MV-4-11 (cell line): ENCODE measurements at regions not wholly inside any gene's neighbourhood (a gene's known extent, or its start where the extent isn't known, plus 50 kb on each side); places are given as distances from the start of the nearest gene placed in this dataset.

Source experiments
- DNase-seq: peaks from one replicate; lab custom pipeline; 2025; lab: John Stamatoyannopoulos, UW

GRCh38 chr10:53006663-53007526 is 234.3 kb upstream of the MBL2 start:
- no peak for DNase-seq

DNA sequence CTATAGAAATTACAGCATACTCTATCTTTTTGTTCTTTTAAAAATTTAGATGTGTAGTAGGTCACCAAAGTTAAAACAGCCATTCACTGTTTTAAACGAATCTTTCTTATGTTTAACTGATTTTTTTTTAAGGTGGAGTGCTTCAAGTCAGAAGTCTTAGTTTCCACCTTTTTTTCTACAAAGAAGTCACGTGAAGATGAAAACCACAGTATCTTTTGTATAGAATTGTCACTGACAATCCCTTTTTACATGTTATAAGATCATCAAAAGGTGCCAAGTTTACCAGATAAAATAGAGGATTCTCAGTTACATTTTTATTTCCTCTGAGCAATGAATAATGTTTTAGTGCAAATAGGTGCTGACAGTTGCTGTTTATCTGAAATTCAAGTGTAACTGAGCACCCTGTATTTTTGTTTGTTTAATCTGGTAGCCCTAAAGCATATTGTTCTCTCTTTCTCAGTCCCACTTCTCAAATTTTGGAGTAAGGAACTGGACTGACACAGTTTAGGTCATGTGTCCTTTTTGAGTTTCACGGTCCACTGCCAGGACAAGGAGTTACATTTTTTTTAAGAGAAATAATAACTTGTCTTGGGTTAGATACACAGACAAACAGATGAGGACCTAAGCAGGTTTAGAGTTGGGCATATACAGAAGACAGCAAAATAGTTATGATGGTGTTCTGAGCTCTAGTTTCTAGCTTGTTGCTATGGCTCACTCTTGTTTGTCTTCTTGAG is 233.2 kb upstream of the MBL2 start:
- DNase-seq = no peak

DNA sequence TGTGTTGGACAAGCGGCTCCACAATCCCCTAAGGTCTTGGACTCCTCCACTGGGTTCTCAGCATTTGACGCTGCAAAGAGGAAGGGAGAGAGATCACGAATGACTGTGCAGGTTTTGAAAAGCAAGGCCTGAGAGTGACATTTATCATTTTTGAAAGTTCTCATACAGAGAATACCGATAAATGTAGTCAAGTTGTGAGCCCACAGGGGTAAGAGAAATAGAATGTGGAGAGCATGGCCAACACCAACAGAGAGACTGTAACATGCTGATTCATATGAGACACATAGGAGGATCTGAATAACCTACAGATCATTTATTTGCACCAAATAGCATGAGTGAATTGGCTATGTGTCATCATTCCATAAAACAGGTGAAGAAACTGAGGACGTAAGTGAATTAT is 230.5 kb upstream of the MBL2 start:
- DNase-seq = no peak

- DNase-seq = no peak
Observed at GRCh38 chr10:52999681-53000080, 227.1 kb upstream of the MBL2 start.

DNA sequence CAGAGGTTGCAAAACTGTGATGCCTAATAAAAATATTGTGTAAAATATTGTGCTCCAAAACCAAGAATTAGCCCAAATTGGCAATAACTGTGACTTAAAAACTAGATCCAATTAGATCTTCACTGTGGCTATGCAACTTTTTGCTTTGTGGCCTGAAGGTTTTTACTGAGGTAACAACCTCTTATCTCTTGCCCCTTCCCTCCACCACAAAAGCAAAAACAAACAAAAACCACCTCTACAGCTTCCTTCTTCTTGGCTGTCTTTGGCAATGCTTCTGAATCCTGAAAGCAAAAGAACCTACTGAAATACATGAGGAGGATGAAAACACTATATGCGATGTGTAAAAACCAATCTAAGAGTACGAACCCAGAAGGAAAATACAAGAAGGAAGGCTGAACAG is 226.7 kb upstream of the MBL2 start:
- DNase-seq = no peak

- DNase-seq = no peak
Observed at GRCh38 chr10:52997007-52997406, 224.4 kb upstream of the MBL2 start.

DNA sequence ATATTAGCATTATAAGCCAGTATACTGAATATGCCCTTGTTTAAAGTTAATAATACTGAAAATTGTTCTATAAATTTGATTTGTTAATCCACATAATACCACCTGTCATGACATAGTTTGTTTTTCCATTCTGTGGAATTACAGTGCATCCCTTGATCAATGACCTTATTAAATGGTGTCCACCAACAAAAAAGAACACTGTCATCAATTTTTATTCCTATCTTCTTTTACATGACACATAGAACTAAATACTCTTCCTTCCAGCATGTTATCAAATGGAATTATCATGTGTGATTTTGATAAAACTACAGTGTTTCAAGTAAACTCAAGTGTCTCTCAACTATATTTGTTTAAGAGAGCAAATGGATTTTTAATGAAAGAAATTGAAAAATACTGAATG is 221.8 kb upstream of the MBL2 start:
- DNase-seq = no peak

DNA sequence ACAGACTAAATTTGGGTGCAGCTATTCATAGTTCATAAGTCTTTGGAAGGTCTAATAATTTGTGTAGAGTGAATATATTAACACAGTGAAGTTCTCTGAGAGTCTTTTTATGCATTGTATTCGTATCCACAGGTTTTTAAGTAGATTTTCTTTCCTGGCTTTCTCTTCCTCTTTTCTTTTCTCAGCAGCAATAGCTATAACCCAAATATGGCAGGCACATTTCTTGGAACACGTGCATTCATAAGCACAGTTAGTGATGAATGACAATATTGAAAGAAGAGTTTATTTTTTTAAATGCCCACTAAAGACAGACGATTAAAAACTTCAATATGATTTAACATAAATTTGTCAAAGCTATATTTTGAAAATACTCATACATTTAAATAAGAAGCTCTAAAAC is 220.5 kb upstream of the MBL2 start:
- peak; percentile 34 for DNase-seq

- DNase-seq = no peak
Observed at GRCh38 chr10:52992567-52992966, 220.0 kb upstream of the MBL2 start.

DNA sequence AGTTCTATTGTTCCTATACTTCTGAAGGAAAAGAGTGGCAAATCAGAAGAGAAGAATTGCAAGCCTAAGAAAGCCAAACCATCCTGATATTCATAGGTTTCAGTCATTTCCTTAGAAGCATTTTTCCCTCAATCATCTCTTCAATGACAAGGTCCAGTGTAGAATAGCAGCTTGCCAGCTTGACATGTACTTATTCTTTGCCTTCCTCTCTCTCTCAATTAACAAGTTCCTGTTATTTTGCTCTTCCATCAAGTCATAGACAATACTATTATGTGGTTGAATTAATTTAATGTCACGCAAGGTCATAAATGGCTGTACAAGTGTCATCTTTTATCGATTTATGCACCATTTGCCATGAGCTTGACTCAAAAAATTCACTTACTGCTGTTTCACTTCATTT is 216.3 kb upstream of the MBL2 start:
- no peak for DNase-seq

GRCh38 chr10:52986125-52986524 is 213.5 kb upstream of the MBL2 start:
- DNase-seq = no peak

GRCh38 chr10:52984169-52984568 is 211.6 kb upstream of the MBL2 start:
- DNase-seq = no peak

DNA sequence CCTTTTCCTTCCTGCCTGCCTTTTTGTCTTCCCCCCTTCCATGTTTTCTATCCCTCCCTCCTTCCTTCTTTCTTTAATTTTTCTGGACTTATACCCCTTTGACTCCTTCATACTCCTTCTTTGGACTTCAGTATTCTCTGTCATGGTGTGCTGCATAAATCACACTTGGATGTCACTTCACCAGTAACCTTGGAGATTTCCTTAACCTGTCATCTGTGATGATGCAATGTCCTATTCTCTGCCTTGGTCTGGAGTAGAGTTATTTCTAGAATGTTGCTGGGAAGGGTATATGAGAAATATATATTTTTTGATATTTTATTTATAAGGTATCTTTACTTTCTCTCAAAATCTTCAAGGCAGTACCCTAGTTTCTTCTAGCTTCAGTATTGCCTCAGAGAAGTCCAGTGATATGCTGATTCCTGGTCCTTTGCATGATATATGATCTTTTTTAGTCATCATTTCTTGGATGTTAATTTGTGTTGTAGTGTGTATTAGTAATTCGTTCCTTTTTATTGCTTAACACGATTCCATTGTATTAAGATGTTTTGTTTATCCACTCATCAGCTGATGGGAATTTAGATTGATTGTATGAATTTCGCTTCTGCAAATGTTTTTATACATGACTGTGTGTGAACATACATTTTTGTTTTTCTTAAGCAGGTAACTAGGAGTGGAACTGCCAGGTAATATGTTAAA is 206.9 kb upstream of the MBL2 start:
- no peak for DNase-seq

DNA sequence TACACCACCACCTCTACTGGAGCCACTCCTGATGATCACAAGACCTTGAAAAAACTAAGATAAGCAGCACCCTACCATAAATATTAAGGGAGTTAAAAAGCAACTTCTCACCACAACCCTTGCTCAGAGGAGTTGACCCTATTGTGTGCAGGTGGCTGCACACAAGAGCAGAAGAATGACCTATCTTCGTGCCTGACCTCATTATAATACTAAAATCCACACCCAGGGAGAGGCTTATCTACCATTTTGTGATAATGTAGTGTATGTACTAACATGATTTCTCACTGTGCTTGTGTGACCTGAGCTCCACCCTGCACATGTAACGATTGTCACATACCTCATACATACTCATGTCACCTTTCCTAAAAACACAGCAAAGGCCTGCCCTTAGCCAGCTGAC is 205.0 kb upstream of the MBL2 start:
- no peak for DNase-seq

GRCh38 chr10:52967806-52968795 is 195.5 kb upstream of the MBL2 start:
- no peak for DNase-seq

- no peak for DNase-seq
Observed at GRCh38 chr10:52966904-52967303, 194.3 kb upstream of the MBL2 start.

GRCh38 chr10:52965938-52966401 is 193.4 kb upstream of the MBL2 start:
- peak; percentile 50 for DNase-seq

GRCh38 chr10:52965509-52965908 is 192.9 kb upstream of the MBL2 start:
- DNase-seq = no peak

DNA sequence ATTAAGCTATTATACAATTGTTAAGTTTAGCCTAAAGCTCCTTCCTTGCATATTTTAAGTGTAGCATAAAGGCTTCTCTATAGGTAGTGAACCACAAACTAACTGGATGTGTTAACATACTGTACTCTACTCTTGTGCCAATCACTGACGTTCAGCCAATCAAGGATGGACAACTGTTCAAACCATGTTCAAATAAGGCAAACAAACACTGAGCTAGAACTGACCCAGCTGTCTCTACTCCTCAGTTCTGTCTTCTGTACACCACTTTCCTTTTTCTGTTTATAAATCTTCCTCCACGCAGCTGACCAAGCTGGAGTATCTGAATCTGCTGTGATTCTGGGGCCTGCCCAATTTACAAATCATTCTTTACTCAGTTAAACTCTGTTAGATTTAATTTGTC is 188.7 kb upstream of the MBL2 start:
- DNase-seq = no peak

DNA sequence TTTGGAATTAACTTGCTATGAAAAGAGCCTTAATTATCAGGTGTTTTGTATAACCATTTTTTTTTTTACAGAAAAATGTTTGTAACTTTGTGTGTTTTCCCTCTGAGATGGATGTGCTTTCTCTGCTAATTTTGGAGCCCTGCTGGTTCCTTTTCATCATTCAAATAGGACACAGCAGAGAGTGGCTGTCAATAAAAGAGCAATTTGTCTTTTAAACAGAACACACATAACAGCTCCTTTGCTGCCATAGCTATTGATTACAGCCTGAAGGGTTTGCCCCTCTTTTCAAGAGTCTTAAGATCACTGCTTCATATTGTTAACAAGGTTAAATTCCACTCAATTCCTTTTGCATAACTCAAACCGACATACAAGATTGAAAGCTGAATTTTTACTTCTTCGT is 187.2 kb upstream of the MBL2 start:
- no peak for DNase-seq

DNA sequence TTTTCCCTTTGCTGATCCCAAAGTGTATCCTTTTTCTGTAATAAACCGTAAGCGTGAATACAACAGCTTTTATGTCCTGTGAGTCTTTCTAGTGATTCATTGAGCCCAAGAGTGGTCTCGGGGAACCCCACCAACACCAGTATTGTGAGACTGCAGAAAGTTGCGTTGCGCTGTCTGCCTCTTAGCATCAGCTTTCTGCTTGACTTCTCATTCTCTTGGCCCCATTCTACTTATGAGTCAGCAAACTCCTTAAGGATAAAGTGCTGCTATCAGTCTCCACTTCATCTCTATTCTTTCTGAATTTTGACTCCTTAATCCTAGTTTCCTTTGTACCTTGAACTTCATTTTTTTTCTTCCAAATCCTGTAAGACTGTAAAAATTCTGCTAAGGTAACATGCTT is 184.3 kb upstream of the MBL2 start:
- DNase-seq = no peak

DNA sequence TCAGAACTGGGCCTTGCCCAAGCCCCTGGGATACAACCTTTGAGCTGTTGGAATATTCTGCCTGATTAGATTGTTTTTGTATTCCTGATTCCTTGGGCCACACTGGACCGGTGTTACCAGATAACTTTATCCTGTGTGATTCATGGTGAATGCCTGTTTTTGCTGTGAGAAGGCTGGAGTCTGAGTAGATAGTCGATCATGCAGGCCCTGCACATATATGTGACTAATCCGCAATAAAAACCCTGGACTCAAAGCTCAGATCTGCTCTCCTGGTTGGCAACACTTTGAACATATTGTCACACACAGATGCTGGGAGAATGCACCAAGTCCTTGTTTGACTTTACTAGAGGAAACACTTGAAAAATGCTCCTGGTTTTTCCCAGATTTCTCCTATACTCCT is 183.9 kb upstream of the MBL2 start:
- no peak for DNase-seq
